GM23338 (cell line): ENCODE measurements at regions not wholly inside any gene's neighbourhood (a gene's known extent, or its start where the extent isn't known, plus 50 kb on each side); places are given as distances from the start of the nearest gene placed in this dataset.

Source experiments
- ATAC-seq: fragments of 200-7000 bp; cut with Tn5 transposase; 3 replicates; pipeline ENCODE4 v1.9.1; 2020
- DNase-seq: peaks from one replicate; pipeline ENCODE4 v3.0.0-alpha.2; 2015; ENCODE audit warnings: low spot score
- H2AFZ ChIP-seq: fragments of 200-600 bp; sonication (generic); 2 replicates; pipeline ENCODE4 v1.8.0; 2016; ENCODE audit warnings: antibody characterized with exemption, mild to moderate bottlenecking, moderate library complexity
- H3F3A ChIP-seq: fragments of 200-600 bp; sonication (generic); replicated peaks from 2 replicates; pipeline ENCODE4 v1.8.0; 2017; ENCODE audit warnings: antibody characterized with exemption, mixed run types, low read depth
- H3K27ac ChIP-seq: fragments of 200-600 bp; sonication (generic); 2 replicates; pipeline ENCODE4 v1.6.1; 2016; ENCODE audit warnings: low read depth
- H3K27me3 ChIP-seq: fragments of 200-600 bp; sonication (generic); 2 replicates; pipeline ENCODE4 v1.8.0; 2016; ENCODE audit warnings: mild to moderate bottlenecking, mixed run types, moderate library complexity; ENCODE audit not compliant: insufficient read depth
- H3K36me3 ChIP-seq: fragments of 200-600 bp; sonication (generic); 2 replicates; pipeline ENCODE4 v1.8.0; 2016; ENCODE audit warnings: mild to moderate bottlenecking; ENCODE audit not compliant: insufficient read depth
- H3K4me1 ChIP-seq: fragments of 200-600 bp; sonication (generic); 2 replicates; pipeline ENCODE4 v1.8.0; 2016; ENCODE audit warnings: mild to moderate bottlenecking, moderate library complexity; ENCODE audit not compliant: insufficient read depth
- H3K4me2 ChIP-seq: fragments of 200-600 bp; sonication (generic); 2 replicates; pipeline ENCODE4 v1.7.1; 2017; ENCODE audit warnings: mixed run types
- H3K4me3 ChIP-seq: fragments of 200-600 bp; sonication (generic); 2 replicates; pipeline ENCODE4 v1.6.1; 2016; ENCODE audit warnings: mixed run types
- H3K79me2 ChIP-seq: fragments of 200-600 bp; sonication (generic); replicated peaks from 2 replicates; pipeline ENCODE4 v1.8.0; 2017; ENCODE audit warnings: mild to moderate bottlenecking; ENCODE audit not compliant: insufficient read depth
- H3K9me2 ChIP-seq: fragments of 200-600 bp; sonication (generic); 2 replicates; pipeline ENCODE4 v1.8.0; 2017; ENCODE audit not compliant: insufficient read depth
- H4K20me1 ChIP-seq: fragments of 200-600 bp; sonication (generic); replicated peaks from 2 replicates; pipeline ENCODE4 v1.8.0; 2017; ENCODE audit warnings: mild to moderate bottlenecking; ENCODE audit not compliant: insufficient read depth
- H3K27ac Mint-ChIP-seq: 2 replicates; pipeline ENCODE4 v1.8.0; 2020; ENCODE audit warnings: inconsistent platforms, mild to moderate bottlenecking, moderate library complexity, mixed read lengths
- H3K27me3 Mint-ChIP-seq: 3 replicates; pipeline ENCODE4 v1.8.0; 2022; ENCODE audit warnings: low read depth, mild to moderate bottlenecking, moderate library complexity, mixed read lengths, inconsistent platforms; ENCODE audit not compliant: insufficient read depth, poor library complexity
- H3K36me3 Mint-ChIP-seq: 3 replicates; pipeline ENCODE4 v1.8.0; 2021; ENCODE audit warnings: low read depth, mild to moderate bottlenecking, inconsistent platforms, moderate library complexity, mixed read lengths
- H3K4me1 Mint-ChIP-seq: 3 replicates; pipeline ENCODE4 v1.8.0; 2020; ENCODE audit warnings: mild to moderate bottlenecking, inconsistent platforms, mixed read lengths
- H3K4me3 Mint-ChIP-seq: 3 replicates; pipeline ENCODE4 v1.8.0; 2021; ENCODE audit warnings: moderate library complexity, mild to moderate bottlenecking, inconsistent platforms, mixed read lengths
- H3K9me3 Mint-ChIP-seq: 3 replicates; pipeline ENCODE4 v1.8.0; 2020; ENCODE audit warnings: moderate library complexity, mild to moderate bottlenecking, inconsistent platforms, mixed read lengths
- CREB1 ChIP-seq: fragments of 250-450 bp; sonication (Bioruptor Pico); IDR thresholded peaks from 2 replicates; pipeline ENCODE4 v1.5.0; 2020; ENCODE audit warnings: low read depth, mild to moderate bottlenecking, moderate library complexity
- CTCF ChIP-seq, 2 experiments: fragments of 200-600 bp in 1 of 2; sonication (generic) in 1 of 2; conservative IDR thresholded peaks; 2 replicates each; pipeline versions ENCODE4 v1.5.1 to v1.6.1; 2016 to 2017; ENCODE audit warnings: antibody characterized with exemption in 2 of 2, low read depth in 2 of 2, mild to moderate bottlenecking in 2 of 2, moderate library complexity in 1 of 2
- ETS1 ChIP-seq: IDR thresholded peaks from 2 replicates; pipeline ENCODE4 v1.6.1; 2016; ENCODE audit warnings: antibody characterized with exemption
- EZH2 ChIP-seq: fragments of 200-600 bp; sonication (generic); IDR thresholded peaks from one replicate; pipeline ENCODE4 v1.8.0; 2017; ENCODE audit warnings: antibody characterized with exemption, mild to moderate bottlenecking, low read depth; ENCODE audit not compliant: unreplicated experiment
- EZH2phosphoT487 ChIP-seq: fragments of 200-600 bp; sonication (generic); IDR thresholded peaks from one replicate; pipeline ENCODE4 v1.8.1; 2018; ENCODE audit warnings: antibody characterized with exemption; ENCODE audit not compliant: unreplicated experiment
- JUNB ChIP-seq: IDR thresholded peaks from one replicate; pipeline ENCODE4 v1.6.1; 2016; ENCODE audit warnings: antibody characterized with exemption; ENCODE audit not compliant: unreplicated experiment
- NANOG ChIP-seq: IDR thresholded peaks from 2 replicates; pipeline ENCODE4 v1.6.1; 2016; ENCODE audit warnings: antibody characterized with exemption, borderline replicate concordance
- POLR2AphosphoS5 ChIP-seq: IDR thresholded peaks from 2 replicates; pipeline ENCODE4 v1.6.1; 2016; ENCODE audit warnings: antibody characterized with exemption, low read depth
- REST ChIP-seq: IDR thresholded peaks from one replicate; pipeline ENCODE4 v1.6.1; 2018; ENCODE audit warnings: antibody characterized with exemption; ENCODE audit not compliant: unreplicated experiment
- STAT1 ChIP-seq: IDR thresholded peaks from one replicate; pipeline ENCODE4 v1.6.1; 2016; ENCODE audit warnings: antibody characterized with exemption; ENCODE audit not compliant: unreplicated experiment
- ZNF114 ChIP-seq: fragments of 250-450 bp; sonication (Bioruptor Pico); IDR thresholded peaks from 2 replicates; pipeline ENCODE4 v1.5.0; 2020; ENCODE audit warnings: mild to moderate bottlenecking, moderate library complexity
- ZNF331 ChIP-seq: fragments of 250-450 bp; sonication (Bioruptor Pico); IDR thresholded peaks from 2 replicates; pipeline ENCODE4 v1.5.0; 2020; ENCODE audit warnings: low read depth, mild to moderate bottlenecking, moderate library complexity

GRCh38 chr2:2691419-2691818 lies 360.3 kb upstream of the MYT1L start (continued):
- TF ChIP-seq CTCF (conservative IDR thresholded peaks at IDR 0.05; ENCODE audit: low read depth in 2 of 2) (no peak), ZNF114 (CRISPR knock-in tag) (no peak), ETS1 (no peak), EZH2phosphoT487 (no peak), NANOG (no peak), EZH2 (no peak), JUNB (no peak), ZNF331 (CRISPR knock-in tag) (no peak), CREB1 (CRISPR knock-in tag) (no peak), STAT1 (no peak), POLR2AphosphoS5 (no peak)

DNA sequence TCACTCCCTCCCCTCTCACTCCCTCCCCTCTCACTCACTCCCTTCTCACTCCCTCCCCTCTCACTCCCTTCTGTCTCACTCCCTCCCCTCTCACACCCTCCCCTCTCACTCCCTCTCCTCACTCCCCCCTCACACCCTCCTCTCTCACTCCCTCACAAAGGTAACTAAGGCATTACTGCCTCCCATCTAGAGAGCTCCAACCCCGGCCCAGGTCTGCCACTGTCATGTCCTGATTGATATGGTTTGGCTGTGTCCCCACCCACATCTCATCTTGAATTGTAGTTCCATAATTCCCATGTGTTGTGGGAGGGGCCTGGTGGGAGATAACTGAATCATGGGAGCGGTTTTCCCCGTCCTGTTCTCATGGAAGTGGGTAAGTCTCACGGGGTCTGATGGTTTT lies 359.9 kb upstream of the MYT1L start:
- H3K4me3 Mint-ChIP-seq = no peak overlapping the region
- TF ChIP-seq ZNF114 (CRISPR knock-in tag) = no peak
- TF ChIP-seq POLR2AphosphoS5 = no peak
- no peak for TF ChIP-seq STAT1
- no peak for TF ChIP-seq REST
- TF ChIP-seq ETS1 = no peak
- TF ChIP-seq EZH2 = no peak
- TF ChIP-seq CTCF (conservative IDR thresholded peaks at IDR 0.05; ENCODE audit: low read depth in 2 of 2) = no peak
- TF ChIP-seq CREB1 (CRISPR knock-in tag) = no peak
- H3K27ac ChIP-seq = no peak overlapping the region
- H3K4me3 ChIP-seq = no peak overlapping the region
- H3K36me3 Mint-ChIP-seq = no peaks in the 10 kb centered on the region
- H3K9me2 ChIP-seq = no peaks in the 10 kb centered on the region
- no peaks in the 10 kb centered on the region for H4K20me1 ChIP-seq
- peaks cover 19% of the 10 kb centered on the region for H3K4me1 Mint-ChIP-seq
- H3K27ac Mint-ChIP-seq = no peak overlapping the region
- no peaks in the 10 kb centered on the region for H3K27me3 ChIP-seq
- H3F3A ChIP-seq = no peaks in the 10 kb centered on the region
- no peaks in the 10 kb centered on the region for H3K79me2 ChIP-seq
- ATAC-seq (no peak), DNase-seq (no peak)
- H3K27me3 Mint-ChIP-seq = peaks cover 16% of the 10 kb centered on the region
- no peaks in the 10 kb centered on the region for H3K9me3 Mint-ChIP-seq
- H2AFZ ChIP-seq = no peak overlapping the region
- H3K4me2 ChIP-seq = no peak overlapping the region
- no peaks in the 10 kb centered on the region for H3K4me1 ChIP-seq
- no peaks in the 10 kb centered on the region for H3K36me3 ChIP-seq
